Parathyroid adenoma (tissue), 2 donors: ENCODE measurements at regions not wholly inside any gene's neighbourhood (a gene's known extent, or its start where the extent isn't known, plus 50 kb on each side); places are given as distances from the start of the nearest gene placed in this dataset.

Experiments
- H2AFZ ChIP-seq: fragments of 300-600 bp; sonication (generic); one replicate; pipeline ENCODE4 v1.7.0; 2017; ENCODE audit warnings: antibody characterized with exemption, mild to moderate bottlenecking
- H3K27ac ChIP-seq: fragments of 300-600 bp; sonication (generic); one replicate; pipeline ENCODE4 v1.7.0; 2017
- H3K27me3 ChIP-seq: fragments of 300-600 bp; sonication (generic); one replicate; pipeline ENCODE4 v1.7.0; 2017; ENCODE audit warnings: low read length; ENCODE audit not compliant: control insufficient read depth, insufficient read depth
- H3K36me3 ChIP-seq: fragments of 300-600 bp; sonication (generic); one replicate; pipeline ENCODE4 v1.7.0; 2017; ENCODE audit warnings: low read length; ENCODE audit not compliant: control insufficient read depth, insufficient read depth
- H3K4me1 ChIP-seq: fragments of 300-600 bp; sonication (generic); one replicate; pipeline ENCODE4 v1.7.0; 2017; ENCODE audit warnings: control low read depth
- H3K4me2 ChIP-seq: fragments of 300-600 bp; sonication (generic); one replicate; pipeline ENCODE4 v1.7.0; 2017; ENCODE audit warnings: low read length
- H3K4me3 ChIP-seq: fragments of 300-600 bp; sonication (generic); one replicate; pipeline ENCODE4 v1.7.0; 2017; ENCODE audit warnings: low read depth, low read length
- H3K79me2 ChIP-seq: fragments of 300-600 bp; sonication (generic); one replicate; pipeline ENCODE4 v1.7.0; 2017; ENCODE audit warnings: control low read depth
- H3K9ac ChIP-seq: fragments of 300-600 bp; sonication (generic); one replicate; pipeline ENCODE4 v1.7.0; 2017; ENCODE audit warnings: mild to moderate bottlenecking
- H3K9me3 ChIP-seq: fragments of 300-600 bp; sonication (generic); one replicate; pipeline ENCODE4 v1.7.0; 2017; ENCODE audit warnings: low read length; ENCODE audit not compliant: control insufficient read depth
- CTCF ChIP-seq: fragments of 300-600 bp; sonication (generic); IDR thresholded peaks from one replicate; pipeline ENCODE4 v1.7.0; 2017; ENCODE audit warnings: antibody characterized with exemption, mild to moderate bottlenecking
- donor health status: primary hyperparathyroidism.

- no peaks in the 10 kb centered on the region for H3K9me3 ChIP-seq
- no peak overlapping the region for H3K4me3 ChIP-seq
- no peak for TF ChIP-seq CTCF
- no peaks in the 10 kb centered on the region for H3K36me3 ChIP-seq
- no peak overlapping the region for H3K27ac ChIP-seq
- no peaks in the 10 kb centered on the region for H3K4me1 ChIP-seq
- no peak overlapping the region for H3K9ac ChIP-seq
- H3K27me3 ChIP-seq, result no peaks in the 10 kb centered on the region
- no peak overlapping the region for H3K4me2 ChIP-seq
- H3K79me2 ChIP-seq, result no peaks in the 10 kb centered on the region
- H2AFZ ChIP-seq, result no peak overlapping the region
These were observed 484.6 kb downstream of the ZNF536 start for GRCh38 chr19:30856786-30857185.

DNA sequence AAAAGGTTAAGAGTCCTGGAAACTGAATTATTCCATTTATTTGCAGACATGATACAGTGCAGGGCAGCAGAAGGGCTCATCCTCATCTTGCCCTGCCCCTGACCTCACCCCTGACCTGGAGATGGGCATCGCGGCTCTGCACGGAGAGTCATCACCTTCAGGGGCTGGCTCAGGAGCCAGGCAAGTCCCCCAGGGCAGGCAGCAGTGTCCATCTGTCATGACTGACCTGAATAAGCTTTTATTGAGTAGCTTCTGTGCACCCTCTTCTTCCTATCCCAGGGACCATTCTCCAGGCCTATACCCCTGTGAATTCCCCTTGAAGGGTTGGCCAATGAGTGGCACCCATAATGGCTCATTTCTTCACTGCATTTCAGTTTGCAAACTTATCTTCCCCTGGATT lies 484.2 kb downstream of the ZNF536 start:
- no peaks in the 10 kb centered on the region for H3K9me3 ChIP-seq
- no peak overlapping the region for H3K27ac ChIP-seq
- no peak overlapping the region for H3K4me3 ChIP-seq
- H3K36me3 ChIP-seq, result no peaks in the 10 kb centered on the region
- no peaks in the 10 kb centered on the region for H3K4me1 ChIP-seq
- TF ChIP-seq CTCF, result no peak
- no peaks in the 10 kb centered on the region for H3K27me3 ChIP-seq
- H3K9ac ChIP-seq, result no peak overlapping the region
- H2AFZ ChIP-seq, result no peak overlapping the region
- no peaks in the 10 kb centered on the region for H3K79me2 ChIP-seq
- no peak overlapping the region for H3K4me2 ChIP-seq

DNA sequence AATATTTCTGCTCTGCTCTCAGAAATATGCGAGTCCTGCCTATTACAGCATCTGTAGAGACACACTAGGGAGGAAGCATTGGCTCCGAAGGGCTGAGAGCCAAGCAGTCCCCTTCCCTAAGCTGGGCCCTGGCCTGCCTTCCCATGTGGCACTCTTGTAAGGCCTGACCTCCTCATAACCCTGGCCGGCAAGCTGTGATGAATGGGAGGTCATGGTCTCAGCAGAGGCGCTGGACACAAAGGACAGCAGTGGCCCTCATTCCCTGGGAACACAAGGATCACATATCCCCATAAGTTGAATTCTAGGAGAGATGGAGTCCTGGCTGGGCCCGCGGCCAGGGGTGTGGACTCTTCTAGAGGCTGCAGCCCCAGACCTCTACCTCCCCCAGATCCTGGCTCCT lies 483.3 kb downstream of the ZNF536 start:
- Histone ChIP-seq H3K4me3 (no peak overlapping the region), H3K4me1 (no peaks in the 10 kb centered on the region), H3K27me3 (no peaks in the 10 kb centered on the region), H3K27ac (no peak overlapping the region), H3K9me3 (no peaks in the 10 kb centered on the region), H3K36me3 (no peaks in the 10 kb centered on the region), H3K79me2 (no peaks in the 10 kb centered on the region), H3K4me2 (no peak overlapping the region), H2AFZ (no peak overlapping the region), H3K9ac (no peak overlapping the region)
- TF ChIP-seq CTCF, result no peak

DNA sequence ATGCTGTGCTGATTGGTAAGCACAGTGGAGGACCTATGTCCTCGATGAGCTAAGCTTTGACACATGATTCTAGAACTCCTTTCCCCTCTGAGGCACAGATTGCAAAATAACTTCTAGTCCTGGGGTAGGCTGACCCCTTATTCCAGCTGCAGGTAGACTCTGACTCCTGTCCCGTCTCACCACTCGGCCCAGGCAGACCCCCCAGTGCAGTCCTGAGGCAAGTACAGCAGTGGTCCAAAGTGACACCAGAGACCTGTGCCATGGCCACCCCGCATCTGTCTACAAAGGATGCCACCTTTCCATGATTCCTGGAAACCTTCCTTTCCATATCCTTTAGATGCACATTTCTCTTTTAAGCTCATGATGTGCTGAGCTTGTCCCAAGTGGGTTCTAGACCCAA lies 482.5 kb downstream of the ZNF536 start:
- no peak overlapping the region for H2AFZ ChIP-seq
- H3K36me3 ChIP-seq, result no peaks in the 10 kb centered on the region
- H3K4me3 ChIP-seq, result no peak overlapping the region
- no peak overlapping the region for H3K9ac ChIP-seq
- H3K27ac ChIP-seq, result no peak overlapping the region
- H3K27me3 ChIP-seq, result no peaks in the 10 kb centered on the region
- TF ChIP-seq CTCF, result no peak
- H3K9me3 ChIP-seq, result no peaks in the 10 kb centered on the region
- H3K4me2 ChIP-seq, result no peak overlapping the region
- no peaks in the 10 kb centered on the region for H3K79me2 ChIP-seq
- H3K4me1 ChIP-seq, result no peaks in the 10 kb centered on the region

GRCh38 chr19:30854207-30854606 lies 482.0 kb downstream of the ZNF536 start:
- Histone ChIP-seq H3K4me1 (no peaks in the 10 kb centered on the region), H3K4me2 (no peak overlapping the region), H3K27me3 (no peaks in the 10 kb centered on the region), H2AFZ (no peak overlapping the region), H3K79me2 (no peaks in the 10 kb centered on the region), H3K9ac (no peak overlapping the region), H3K9me3 (no peaks in the 10 kb centered on the region), H3K36me3 (no peaks in the 10 kb centered on the region), H3K27ac (no peak overlapping the region), H3K4me3 (no peak overlapping the region)
- TF ChIP-seq CTCF, result no peak
